Natural killer cell (primary cell): ENCODE measurements at regions not wholly inside any gene's neighbourhood (a gene's known extent, or its start where the extent isn't known, plus 50 kb on each side); places are given as distances from the start of the nearest gene placed in this dataset.

Experiments used
- ATAC-seq, 3 donors: fragments of 150-1000 bp in 2 of 3; fragments of 200-7000 bp in 1 of 3; cut with Tn5 transposase; 1 replicate in 1 of 3; 2 replicates in 2 of 3; pipeline ENCODE4 v1.10.0; 2021; ENCODE audit warnings: mild to moderate bottlenecking in 2 of 3, moderate library complexity in 2 of 3
- DNase-seq, 2 donors: peaks; one replicate each; pipeline versions ENCODE4 v3.0.0 to v3.0.0-alpha.2; 2013 to 2021; ENCODE audit warnings: mixed read lengths in 1 of 2
- H3K27ac ChIP-seq: one replicate; pipeline ENCODE4 v1.5.1; 2013; ENCODE audit warnings: mild to moderate bottlenecking, low read length
- H3K27me3 ChIP-seq: one replicate; pipeline ENCODE4 v1.6.1; 2013; ENCODE audit warnings: low read length; ENCODE audit not compliant: control insufficient read depth, insufficient read depth
- H3K36me3 ChIP-seq: one replicate; pipeline ENCODE4 v1.6.1; 2013; ENCODE audit warnings: low read length; ENCODE audit not compliant: control insufficient read depth, insufficient read depth
- H3K4me1 ChIP-seq: one replicate; pipeline ENCODE4 v1.6.1; 2013; ENCODE audit warnings: low read length; ENCODE audit not compliant: control insufficient read depth, insufficient read depth
- H3K4me3 ChIP-seq: one replicate; pipeline ENCODE4 v1.5.1; 2013; ENCODE audit warnings: low read length
- H3K9me3 ChIP-seq: one replicate; pipeline ENCODE4 v1.6.1; 2013; ENCODE audit warnings: low read length; ENCODE audit not compliant: control insufficient read depth, insufficient read depth
- H3K27ac Mint-ChIP-seq, 2 donors: one replicate each; pipeline ENCODE4 v1.8.0; 2022; ENCODE audit warnings: mild to moderate bottlenecking in 2 of 2, mixed read lengths in 2 of 2, moderate library complexity in 1 of 2
- H3K27me3 Mint-ChIP-seq, 2 donors: one replicate each; pipeline ENCODE4 v1.8.0; 2022; ENCODE audit warnings: low read depth in 2 of 2, mixed read lengths in 2 of 2
- H3K36me3 Mint-ChIP-seq: one replicate; pipeline ENCODE4 v1.8.0; 2022; ENCODE audit warnings: mixed read lengths
- H3K4me1 Mint-ChIP-seq, 2 donors: one replicate each; pipeline ENCODE4 v1.8.0; 2022; ENCODE audit warnings: mixed read lengths in 2 of 2
- H3K4me3 Mint-ChIP-seq: one replicate; pipeline ENCODE4 v1.8.0; 2022; ENCODE audit warnings: mild to moderate bottlenecking, moderate library complexity, mixed read lengths
- H3K9me3 Mint-ChIP-seq, 2 donors: one replicate each; pipeline ENCODE4 v1.8.0; 2022; ENCODE audit warnings: mixed read lengths in 2 of 2
- CTCF ChIP-seq: fragments of 200-600 bp; IDR thresholded peaks from one replicate; pipeline ENCODE4 v1.8.0; 2022; ENCODE audit warnings: antibody characterized with exemption
- WGBS: methylation state at CpG from one replicate; pipeline ENCODE4 v1.1.7; 2013; ENCODE audit warnings: missing lambda C conversion rate; ENCODE audit not compliant: insufficient coverage; 5-methylcytosine and 5-hydroxymethylcytosine counted together
- intact Hi-C: fragments of 100-400 bp; cut with micrococcal nuclease; formaldehyde crosslinking; loops from one replicate; pipeline ENCODE4 v1.14.2; 2022

GRCh38 chr16:61385392-61386071 lies 650.7 kb downstream of the CDH8 start:
- H3K9me3 Mint-ChIP-seq: peaks cover 11 to 20% of the 10 kb centered on the region in 2 donors
- peaks cover 6% of the 10 kb centered on the region for H3K36me3 Mint-ChIP-seq
- H3K4me1 Mint-ChIP-seq: no peaks in the 10 kb centered on the region
- no peaks in the 10 kb centered on the region for H3K27me3 ChIP-seq
- no peak overlapping the region for H3K4me3 ChIP-seq
- DNase-seq: no peak
- 93% methylated on average over 11 of the region's 12 CpGs for WGBS
- intact Hi-C loops: no loop called here
- no peak overlapping the region for H3K27ac ChIP-seq
- no peak for TF ChIP-seq CTCF
- no peak for ATAC-seq
- H3K36me3 ChIP-seq: no peaks in the 10 kb centered on the region
- no peak overlapping the region for H3K4me3 Mint-ChIP-seq
- no peaks in the 10 kb centered on the region for H3K4me1 ChIP-seq
- H3K27ac Mint-ChIP-seq: no peak overlapping the region
- no peaks in the 10 kb centered on the region for H3K27me3 Mint-ChIP-seq
- no peaks in the 10 kb centered on the region for H3K9me3 ChIP-seq

DNA sequence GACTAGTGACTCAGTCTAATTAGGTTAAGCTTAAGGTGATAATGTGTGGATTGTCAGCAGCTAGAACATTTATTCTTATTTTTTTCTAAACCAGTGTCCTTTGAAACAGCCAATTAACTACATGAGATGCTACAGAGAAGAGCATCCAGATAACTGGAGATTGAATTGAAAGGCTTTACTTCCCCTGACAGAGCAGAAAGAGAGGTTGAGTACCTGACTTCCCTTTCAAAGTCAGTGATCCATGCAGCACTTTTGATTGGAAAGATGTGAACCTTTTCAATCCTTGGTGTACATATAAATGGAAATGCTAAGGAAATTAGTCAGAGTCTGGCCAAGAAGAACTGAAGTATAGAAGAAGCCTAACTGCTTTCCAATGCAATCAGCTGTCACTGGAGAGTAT lies 653.8 kb downstream of the CDH8 start:
- H3K9me3 Mint-ChIP-seq: peaks cover 14 to 28% of the 10 kb centered on the region in 2 donors
- H3K27ac Mint-ChIP-seq: no peak overlapping the region
- intact Hi-C loops: no loop called here
- H3K4me1 Mint-ChIP-seq: no peaks in the 10 kb centered on the region
- Histone ChIP-seq H3K4me1 (no peaks in the 10 kb centered on the region), H3K4me3 (no peak overlapping the region), H3K27ac (no peak overlapping the region), H3K36me3 (no peaks in the 10 kb centered on the region), H3K27me3 (no peaks in the 10 kb centered on the region), H3K9me3 (no peaks in the 10 kb centered on the region)
- no peaks in the 10 kb centered on the region for H3K27me3 Mint-ChIP-seq
- no peak for ATAC-seq
- no peak overlapping the region for H3K4me3 Mint-ChIP-seq
- no peak for TF ChIP-seq CTCF
- no peak for DNase-seq
- H3K36me3 Mint-ChIP-seq: peaks cover 6% of the 10 kb centered on the region

DNA sequence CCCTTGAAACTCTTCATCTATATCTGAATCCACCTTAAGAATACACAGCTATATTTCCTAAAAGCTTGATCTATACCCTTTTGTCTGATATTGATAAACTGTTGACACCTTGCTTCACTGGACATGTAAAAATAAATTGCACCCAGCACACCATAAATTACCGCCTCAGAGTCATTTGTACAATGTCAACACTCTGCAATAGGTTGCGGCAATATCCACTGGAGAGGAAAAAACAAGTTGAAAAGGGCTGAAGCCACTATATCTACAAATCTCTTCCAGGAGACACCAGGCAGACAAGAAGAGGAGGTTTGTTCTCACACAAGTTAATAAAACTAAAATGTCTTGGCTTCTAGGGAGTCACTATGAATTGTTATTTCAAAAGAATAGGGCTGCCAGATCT lies 656.9 kb downstream of the CDH8 start:
- TF ChIP-seq CTCF: no peak
- H3K27me3 Mint-ChIP-seq: no peaks in the 10 kb centered on the region
- H3K4me1 ChIP-seq: no peaks in the 10 kb centered on the region
- no peak overlapping the region for H3K4me3 Mint-ChIP-seq
- no peak for ATAC-seq
- H3K27me3 ChIP-seq: no peaks in the 10 kb centered on the region
- H3K4me3 ChIP-seq: no peak overlapping the region
- H3K9me3 ChIP-seq: peaks cover 3% of the 10 kb centered on the region
- H3K36me3 ChIP-seq: no peaks in the 10 kb centered on the region
- H3K27ac Mint-ChIP-seq: no peak overlapping the region
- no peak overlapping the region for H3K27ac ChIP-seq
- no peaks in the 10 kb centered on the region for H3K4me1 Mint-ChIP-seq
- H3K9me3 Mint-ChIP-seq: peaks cover 13 to 25% of the 10 kb centered on the region in 2 donors
- WGBS: 88% methylated on average over 2 of the region's 2 CpGs
- H3K36me3 Mint-ChIP-seq: peaks cover 6% of the 10 kb centered on the region
- no peak for DNase-seq
- intact Hi-C loops: no loop called here

GRCh38 chr16:61374071-61374470 lies 662.2 kb downstream of the CDH8 start:
- Histone ChIP-seq H3K36me3 (no peaks in the 10 kb centered on the region), H3K4me1 (no peaks in the 10 kb centered on the region), H3K4me3 (no peak overlapping the region), H3K27me3 (no peaks in the 10 kb centered on the region), H3K9me3 (peaks cover 3% of the 10 kb centered on the region), H3K27ac (no peak overlapping the region)
- no peak for TF ChIP-seq CTCF
- Mint-ChIP-seq H3K4me3 (no peak overlapping the region), H3K9me3 (peaks cover 9 to 16% of the 10 kb centered on the region in 2 donors), H3K27ac (no peak overlapping the region), H3K4me1 (no peaks in the 10 kb centered on the region), H3K36me3 (peaks cover 6% of the 10 kb centered on the region), H3K27me3 (no peaks in the 10 kb centered on the region)
- intact Hi-C loops: no loop called here
- ATAC-seq: no peak
- DNase-seq: no peak
